RPMI7951 (cell line): ENCODE measurements at regions not wholly inside any gene's neighbourhood (a gene's known extent, or its start where the extent isn't known, plus 50 kb on each side); places are given as distances from the start of the nearest gene placed in this dataset.

Experiments used
- DNase-seq: peaks from one replicate; pipeline ENCODE4 v3.0.0-alpha.2; 2012; ENCODE audit warnings: low read depth

DNA sequence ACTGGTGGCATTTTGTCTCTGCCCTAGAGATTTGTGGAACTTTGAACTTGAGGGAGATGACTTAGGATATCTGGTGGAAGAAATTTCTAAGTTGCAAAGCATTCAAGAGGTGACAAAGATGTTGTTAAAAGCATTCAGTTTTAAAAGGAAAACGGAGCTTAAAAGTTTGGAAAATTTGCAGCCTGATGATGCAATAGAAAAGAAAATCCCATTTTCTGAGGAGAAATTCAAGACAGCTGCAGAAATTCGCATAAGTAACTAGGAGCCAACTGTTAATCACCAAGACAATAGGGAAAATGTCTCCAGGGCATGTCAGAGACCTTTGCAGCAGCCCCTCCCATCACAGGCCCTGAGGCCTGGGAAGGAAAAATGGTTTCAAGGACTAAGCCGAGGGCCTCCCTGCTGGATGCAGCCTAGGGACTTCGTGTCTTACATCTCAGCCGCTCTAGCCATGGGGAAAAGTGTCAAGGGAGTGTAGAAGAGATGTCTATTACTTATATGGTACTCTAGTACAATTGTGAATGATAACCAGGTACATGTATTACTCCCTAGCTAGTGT lies 663.0 kb upstream of the CBLB start:
- DNase-seq, result peak; percentile 24

- DNase-seq, result peak; percentile 42
These were observed 664.4 kb upstream of the CBLB start for GRCh38 chr3:106533093-106533787.

- no peak for DNase-seq
These were observed 665.0 kb upstream of the CBLB start for GRCh38 chr3:106533788-106534160.

DNA sequence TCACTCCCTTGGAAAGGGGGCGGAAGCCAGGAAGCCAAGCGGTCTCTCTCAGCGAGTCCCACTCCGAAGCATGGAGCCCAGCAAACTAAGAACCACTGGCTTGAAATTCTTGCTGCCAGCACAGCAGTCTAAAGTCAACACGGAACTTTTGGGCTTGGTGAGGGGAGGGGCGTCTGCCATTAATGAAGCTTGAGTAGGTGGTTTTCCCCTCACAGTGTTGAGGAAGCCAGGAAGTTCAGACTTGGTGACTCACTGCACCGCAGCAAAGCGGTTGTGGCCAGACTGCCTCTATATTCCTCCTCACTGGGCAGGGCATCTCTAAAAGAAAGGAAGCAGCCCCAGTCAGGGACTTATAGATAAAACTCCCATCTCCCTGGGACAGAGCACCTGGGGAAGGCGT lies 665.4 kb upstream of the CBLB start:
- DNase-seq, result peak; percentile 88

GRCh38 chr3:106540743-106541142 lies 671.9 kb upstream of the CBLB start:
- DNase-seq, result no peak

DNA sequence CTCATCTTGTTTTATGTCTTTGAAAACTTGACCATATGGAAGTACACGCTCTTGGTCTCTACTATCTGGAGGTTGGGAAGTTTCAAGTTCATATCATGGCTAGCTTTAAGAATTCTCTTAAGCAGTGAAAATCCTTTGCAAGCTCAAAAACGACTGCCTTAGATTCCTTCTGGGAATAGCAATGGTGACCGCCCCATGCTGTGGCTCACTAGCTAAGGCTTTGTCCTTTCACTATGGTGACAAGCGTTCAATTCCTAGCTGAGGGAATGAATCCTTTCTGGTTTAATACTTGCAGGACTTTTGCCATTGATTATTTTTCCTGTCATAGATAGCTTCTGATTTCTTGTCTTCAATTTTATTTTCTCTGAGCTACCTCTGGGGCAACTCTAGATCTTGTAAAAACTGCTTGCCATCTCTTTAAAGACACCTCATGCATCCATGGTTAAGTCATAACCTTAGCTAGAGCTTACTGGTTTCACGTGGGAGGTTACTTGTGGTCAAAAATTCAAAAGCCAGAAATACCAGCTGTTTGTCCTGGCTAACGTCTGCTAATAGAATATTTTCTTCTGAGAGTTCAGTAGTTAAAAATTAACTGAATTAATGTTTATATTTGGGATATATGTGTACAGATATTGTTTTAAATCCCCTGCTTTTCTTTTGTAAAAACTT lies 673.4 kb upstream of the CBLB start:
- peak; percentile 34 for DNase-seq

DNA sequence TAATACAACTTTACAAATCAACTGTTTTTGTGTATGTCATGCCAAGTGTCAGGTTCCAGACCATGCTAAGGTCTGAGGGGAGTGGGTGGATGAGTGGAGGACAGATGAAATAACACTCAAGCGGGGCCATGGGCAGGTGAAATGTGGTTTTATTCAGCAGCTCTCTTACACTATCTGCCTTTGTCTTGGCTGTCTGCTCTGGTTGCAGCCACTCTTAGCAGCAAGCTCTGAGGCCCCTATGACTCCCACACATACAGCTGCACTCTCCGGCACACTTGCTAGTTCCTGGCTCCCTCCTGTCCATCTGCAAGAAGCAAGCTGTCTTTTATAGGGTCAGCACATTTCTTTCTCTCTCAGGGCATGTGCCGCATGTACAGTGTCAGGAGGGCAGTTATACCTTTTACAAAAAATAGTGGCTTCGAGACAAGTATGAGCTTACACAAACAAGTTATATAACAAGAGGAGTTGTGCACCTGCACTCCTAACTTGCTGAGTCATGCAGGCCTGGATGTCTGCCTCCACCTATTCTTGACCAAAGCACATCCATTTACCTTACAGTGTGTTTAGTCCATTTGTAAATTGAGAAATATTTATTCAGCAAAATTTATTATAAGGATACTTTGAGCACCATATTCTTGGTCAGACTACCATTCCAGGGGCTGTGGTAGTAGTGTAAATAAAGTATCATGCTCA lies 683.7 kb upstream of the CBLB start:
- DNase-seq, result no peak

DNA sequence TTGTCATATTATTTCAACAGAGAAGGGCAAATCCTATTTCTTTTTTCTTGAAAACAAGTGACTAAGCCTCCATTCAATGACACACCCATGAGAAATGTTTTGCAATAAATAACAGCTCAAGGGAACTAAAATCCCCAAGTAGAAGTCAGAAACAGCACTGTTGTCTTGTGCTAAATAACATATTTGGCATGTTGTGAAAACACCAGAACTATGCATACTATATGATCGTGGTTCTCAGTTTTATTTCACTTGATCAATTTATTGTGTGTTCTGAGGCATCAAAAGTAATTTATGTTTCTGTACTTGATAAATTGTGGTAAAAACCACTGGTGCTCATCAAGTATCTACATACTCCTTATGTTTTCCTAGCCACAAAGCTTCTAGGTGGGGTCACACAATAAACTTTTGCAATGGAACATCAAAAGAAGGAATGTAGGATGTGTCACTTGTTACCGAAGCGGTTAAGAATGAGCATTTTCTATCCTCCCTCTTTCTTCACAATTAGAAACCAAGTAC lies 691.7 kb upstream of the CBLB start:
- DNase-seq, result peak; percentile 72

GRCh38 chr3:106566277-106566676 lies 697.5 kb upstream of the CBLB start:
- peak; percentile 27 for DNase-seq

GRCh38 chr3:106570426-106570825 lies 701.6 kb upstream of the CBLB start:
- DNase-seq, result no peak

- no peak for DNase-seq
These were observed 704.8 kb upstream of the CBLB start for GRCh38 chr3:106573605-106574004.

GRCh38 chr3:106575029-106575428 lies 706.2 kb upstream of the CBLB start:
- DNase-seq, result no peak

DNA sequence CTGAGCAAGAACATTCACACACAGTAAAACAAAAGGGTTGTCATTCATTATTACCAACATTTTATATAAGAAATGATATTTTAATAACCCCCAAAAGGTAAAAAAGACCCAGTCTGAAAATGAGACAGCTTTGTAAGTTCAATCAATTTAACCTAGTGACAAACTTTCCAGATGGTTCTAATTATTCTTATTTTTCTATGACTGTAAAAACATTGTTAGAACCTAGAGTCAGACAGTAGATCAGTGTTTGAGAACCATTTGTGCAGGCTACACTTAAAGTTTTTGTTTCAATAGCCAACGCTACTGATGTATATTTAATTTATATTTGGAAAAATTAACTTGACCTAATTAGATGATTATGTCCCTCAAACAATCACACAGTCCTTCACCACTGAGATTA lies 708.4 kb upstream of the CBLB start:
- DNase-seq, result no peak

GRCh38 chr3:106578911-106579310 lies 710.1 kb upstream of the CBLB start:
- no peak for DNase-seq

GRCh38 chr3:106582151-106582550 lies 713.3 kb upstream of the CBLB start:
- DNase-seq, result no peak

- DNase-seq, result no peak
These were observed 718.7 kb upstream of the CBLB start for GRCh38 chr3:106587551-106587950.

- DNase-seq, result no peak
These were observed 719.9 kb upstream of the CBLB start for GRCh38 chr3:106588739-106589138.

DNA sequence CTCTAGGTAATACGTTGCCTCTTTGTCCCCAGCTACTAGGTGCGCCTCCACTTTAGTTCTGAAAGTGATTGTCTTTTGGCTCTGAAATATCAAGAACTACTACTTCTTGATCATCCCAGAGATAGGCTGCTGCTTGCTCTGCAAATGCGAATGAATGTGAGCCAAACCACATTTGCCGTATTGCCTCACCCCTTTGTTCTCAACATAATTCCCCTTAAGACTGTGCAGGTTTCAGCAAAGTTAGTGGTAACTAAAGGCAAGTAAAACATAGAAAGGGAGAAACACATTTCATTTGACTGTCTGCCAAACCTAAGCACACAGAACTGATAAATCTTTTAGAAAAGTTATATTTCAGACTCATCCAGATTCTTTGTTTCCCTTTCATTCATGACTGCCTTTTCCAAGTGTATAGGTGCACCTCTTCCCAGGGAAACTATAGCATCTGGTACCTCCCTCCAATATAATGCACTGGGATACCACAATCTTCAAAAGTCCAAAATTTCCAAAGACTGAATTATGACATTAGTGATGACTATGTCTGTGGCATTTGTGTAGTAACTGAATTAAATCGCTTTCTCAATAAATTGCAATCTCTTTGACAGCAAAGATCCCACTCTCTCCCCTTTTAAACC lies 720.6 kb upstream of the CBLB start:
- DNase-seq, result peak; percentile 4

GRCh38 chr3:106590216-106590615 lies 721.4 kb upstream of the CBLB start:
- DNase-seq, result no peak

DNA sequence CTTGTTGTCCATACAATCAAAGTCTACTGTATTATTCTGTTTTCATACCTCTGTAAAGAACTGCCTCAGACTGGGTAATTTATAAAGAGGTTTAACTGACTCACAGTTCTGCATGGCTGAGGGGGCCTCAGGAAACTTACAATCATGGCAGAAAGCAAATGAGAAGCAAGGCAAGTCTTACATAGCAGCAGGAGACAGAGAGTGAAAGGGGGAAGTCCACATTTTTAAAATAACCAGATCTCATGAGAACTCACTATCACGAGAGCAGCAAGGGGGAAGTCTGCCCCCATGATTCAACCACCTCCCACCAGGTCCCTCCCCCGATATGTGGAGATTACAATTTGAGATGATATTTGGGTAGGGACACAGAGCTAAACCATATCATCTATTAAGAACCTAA lies 724.6 kb upstream of the CBLB start:
- no peak for DNase-seq

GRCh38 chr3:106609666-106610301 lies 741.0 kb upstream of the CBLB start:
- peak; percentile 79 for DNase-seq
